Parathyroid adenoma (tissue), 2 donors: ENCODE measurements at regions not wholly inside any gene's neighbourhood (a gene's known extent, or its start where the extent isn't known, plus 50 kb on each side); places are given as distances from the start of the nearest gene placed in this dataset.
"Not testable (repeated sequence)": the region's sequence is repeated elsewhere in the genome, so short reads cannot be mapped to it uniquely, and the experiment has no call there.

Experiments
- H2AFZ ChIP-seq: fragments of 300-600 bp; sonication (generic); one replicate; pipeline ENCODE4 v1.7.0; 2017; ENCODE audit warnings: antibody characterized with exemption, mild to moderate bottlenecking
- H3K27ac ChIP-seq: fragments of 300-600 bp; sonication (generic); one replicate; pipeline ENCODE4 v1.7.0; 2017
- H3K27me3 ChIP-seq: fragments of 300-600 bp; sonication (generic); one replicate; pipeline ENCODE4 v1.7.0; 2017; ENCODE audit warnings: low read length; ENCODE audit not compliant: control insufficient read depth, insufficient read depth
- H3K36me3 ChIP-seq: fragments of 300-600 bp; sonication (generic); one replicate; pipeline ENCODE4 v1.7.0; 2017; ENCODE audit warnings: low read length; ENCODE audit not compliant: control insufficient read depth, insufficient read depth
- H3K4me1 ChIP-seq: fragments of 300-600 bp; sonication (generic); one replicate; pipeline ENCODE4 v1.7.0; 2017; ENCODE audit warnings: control low read depth
- H3K4me2 ChIP-seq: fragments of 300-600 bp; sonication (generic); one replicate; pipeline ENCODE4 v1.7.0; 2017; ENCODE audit warnings: low read length
- H3K4me3 ChIP-seq: fragments of 300-600 bp; sonication (generic); one replicate; pipeline ENCODE4 v1.7.0; 2017; ENCODE audit warnings: low read depth, low read length
- H3K79me2 ChIP-seq: fragments of 300-600 bp; sonication (generic); one replicate; pipeline ENCODE4 v1.7.0; 2017; ENCODE audit warnings: control low read depth
- H3K9ac ChIP-seq: fragments of 300-600 bp; sonication (generic); one replicate; pipeline ENCODE4 v1.7.0; 2017; ENCODE audit warnings: mild to moderate bottlenecking
- H3K9me3 ChIP-seq: fragments of 300-600 bp; sonication (generic); one replicate; pipeline ENCODE4 v1.7.0; 2017; ENCODE audit warnings: low read length; ENCODE audit not compliant: control insufficient read depth
- CTCF ChIP-seq: fragments of 300-600 bp; sonication (generic); IDR thresholded peaks from one replicate; pipeline ENCODE4 v1.7.0; 2017; ENCODE audit warnings: antibody characterized with exemption, mild to moderate bottlenecking
- donor health status: primary hyperparathyroidism.

- H3K79me2 ChIP-seq, H2AFZ ChIP-seq, H3K27me3 ChIP-seq, H3K9ac ChIP-seq, H3K4me1 ChIP-seq, H3K4me3 ChIP-seq, H3K9me3 ChIP-seq, H3K36me3 ChIP-seq, H3K4me2 ChIP-seq, H3K27ac ChIP-seq: not testable (repeated sequence)
Measured at GRCh38 chr21:27908816-27909215, 941.9 kb upstream of the ADAMTS5 start.

- not testable (repeated sequence) for H2AFZ ChIP-seq, H3K27me3 ChIP-seq, H3K36me3 ChIP-seq, H3K4me3 ChIP-seq, H3K4me2 ChIP-seq, H3K27ac ChIP-seq, H3K4me1 ChIP-seq, H3K79me2 ChIP-seq, H3K9me3 ChIP-seq, H3K9ac ChIP-seq
Measured at GRCh38 chr21:27902904-27903303, 936.0 kb upstream of the ADAMTS5 start.

GRCh38 chr21:27893619-27894018 lies 926.7 kb upstream of the ADAMTS5 start:
- H3K36me3 ChIP-seq, H3K4me1 ChIP-seq, H2AFZ ChIP-seq, H3K27ac ChIP-seq, H3K4me2 ChIP-seq, H3K9me3 ChIP-seq, H3K9ac ChIP-seq, H3K27me3 ChIP-seq, H3K4me3 ChIP-seq, H3K79me2 ChIP-seq: not testable (repeated sequence)

GRCh38 chr21:27891495-27891894 lies 924.6 kb upstream of the ADAMTS5 start:
- H3K9ac ChIP-seq, H2AFZ ChIP-seq, H3K4me3 ChIP-seq, H3K9me3 ChIP-seq, H3K4me2 ChIP-seq, H3K36me3 ChIP-seq, H3K79me2 ChIP-seq, H3K27ac ChIP-seq, H3K4me1 ChIP-seq, H3K27me3 ChIP-seq: not testable (repeated sequence)

GRCh38 chr21:27887808-27888455 lies 921.0 kb upstream of the ADAMTS5 start:
- not testable (repeated sequence) for H3K4me2 ChIP-seq, H3K27ac ChIP-seq, H3K4me1 ChIP-seq, H3K27me3 ChIP-seq, H3K9ac ChIP-seq, H3K36me3 ChIP-seq, H3K4me3 ChIP-seq, H3K79me2 ChIP-seq, H3K9me3 ChIP-seq, H2AFZ ChIP-seq

- no peak overlapping the region for H3K4me3 ChIP-seq
Measured at GRCh38 chr21:27885296-27885711, 918.4 kb upstream of the ADAMTS5 start.

GRCh38 chr21:27881331-27881730 lies 914.4 kb upstream of the ADAMTS5 start:
- H3K27ac ChIP-seq, H3K36me3 ChIP-seq, H3K27me3 ChIP-seq, H3K9ac ChIP-seq, H3K4me1 ChIP-seq, H3K4me3 ChIP-seq, H3K79me2 ChIP-seq, H3K4me2 ChIP-seq, H2AFZ ChIP-seq, H3K9me3 ChIP-seq: not testable (repeated sequence)

More at GRCh38 chr21:27885296-27885711, 918.4 kb upstream of the ADAMTS5 start:
- Histone ChIP-seq H3K4me1 (no peaks in the 10 kb centered on the region), H3K27ac (no peak overlapping the region), H3K9ac (no peak overlapping the region), H3K79me2 (no peaks in the 10 kb centered on the region), H3K4me2 (no peak overlapping the region), H3K9me3 (no peaks in the 10 kb centered on the region), H3K27me3 (no peaks in the 10 kb centered on the region), H3K36me3 (no peaks in the 10 kb centered on the region), H2AFZ (no peak overlapping the region)
- TF ChIP-seq CTCF: no peak

- not testable (repeated sequence) for H3K4me3 ChIP-seq, H3K79me2 ChIP-seq, H3K9me3 ChIP-seq, H3K9ac ChIP-seq, H2AFZ ChIP-seq, H3K27me3 ChIP-seq, H3K36me3 ChIP-seq, H3K4me1 ChIP-seq, H3K27ac ChIP-seq, H3K4me2 ChIP-seq
Measured at GRCh38 chr21:27872411-27872810, 905.5 kb upstream of the ADAMTS5 start.

GRCh38 chr21:27870755-27871154 lies 903.9 kb upstream of the ADAMTS5 start:
- H3K4me2 ChIP-seq, H3K27ac ChIP-seq, H3K4me1 ChIP-seq, H2AFZ ChIP-seq, H3K4me3 ChIP-seq, H3K9ac ChIP-seq, H3K27me3 ChIP-seq, H3K36me3 ChIP-seq, H3K9me3 ChIP-seq, H3K79me2 ChIP-seq: not testable (repeated sequence)

GRCh38 chr21:27860314-27860955 lies 893.5 kb upstream of the ADAMTS5 start:
- not testable (repeated sequence) for H3K27me3 ChIP-seq, H3K4me2 ChIP-seq, H2AFZ ChIP-seq, H3K36me3 ChIP-seq, H3K9me3 ChIP-seq, H3K27ac ChIP-seq, H3K4me3 ChIP-seq, H3K9ac ChIP-seq, H3K4me1 ChIP-seq, H3K79me2 ChIP-seq
